ENCODE measurements at regions not wholly inside any gene's neighbourhood (a gene's known extent, or its start where the extent isn't known, plus 50 kb on each side); places are given as distances from the start of the nearest gene placed in this dataset.

DNA sequence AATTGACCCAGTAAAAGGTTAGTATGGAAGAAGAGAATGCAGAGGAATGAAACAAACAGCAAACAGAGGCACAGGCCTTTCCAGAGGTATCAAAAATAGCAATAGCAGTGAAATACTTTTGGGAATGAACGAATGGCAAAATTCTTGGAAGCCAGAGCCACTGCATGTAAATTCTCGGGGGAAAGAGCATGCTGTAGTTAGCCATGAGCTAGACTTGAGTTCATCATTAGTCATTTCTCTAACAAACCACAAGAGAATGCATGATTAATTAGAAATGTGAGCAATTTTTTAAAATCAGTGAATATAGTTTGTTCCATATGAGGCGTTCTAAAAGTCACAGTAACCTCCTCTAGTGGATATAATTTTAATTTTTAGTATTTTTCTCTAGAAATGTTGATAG lies 170.3 kb upstream of the PRR16 start (continued):
- TF ChIP-seq, protein P1, sequence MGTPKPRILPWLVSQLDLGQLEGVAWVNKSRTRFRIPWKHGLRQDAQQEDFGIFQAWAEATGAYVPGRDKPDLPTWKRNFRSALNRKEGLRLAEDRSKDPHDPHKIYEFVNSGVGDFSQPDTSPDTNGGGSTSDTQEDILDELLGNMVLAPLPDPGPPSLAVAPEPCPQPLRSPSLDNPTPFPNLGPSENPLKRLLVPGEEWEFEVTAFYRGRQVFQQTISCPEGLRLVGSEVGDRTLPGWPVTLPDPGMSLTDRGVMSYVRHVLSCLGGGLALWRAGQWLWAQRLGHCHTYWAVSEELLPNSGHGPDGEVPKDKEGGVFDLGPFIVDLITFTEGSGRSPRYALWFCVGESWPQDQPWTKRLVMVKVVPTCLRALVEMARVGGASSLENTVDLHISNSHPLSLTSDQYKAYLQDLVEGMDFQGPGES (IDR thresholded peaks at IDR 0.05; ENCODE audit: low read depth, low read length) = no peak

DNA sequence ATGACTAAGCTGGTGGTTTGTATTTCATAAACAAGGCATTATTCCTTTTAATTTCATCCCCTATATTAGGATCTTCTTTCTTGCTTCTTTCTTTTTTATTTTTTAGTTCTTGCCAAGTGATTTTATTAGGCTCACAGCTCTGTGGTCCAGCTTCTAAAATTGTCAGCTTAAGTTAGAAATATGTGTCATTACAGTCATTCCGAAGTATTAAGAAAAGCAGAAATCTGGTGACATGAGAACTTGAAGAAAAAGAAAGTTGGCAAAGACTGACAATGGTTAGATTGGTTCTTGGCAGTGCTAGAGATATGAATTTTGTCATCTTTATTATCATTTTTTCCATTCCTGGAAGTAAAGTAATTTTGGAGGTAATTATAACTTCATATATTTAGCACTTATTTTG lies 166.5 kb upstream of the PRR16 start:
- Histone ChIP-seq H3K9me2 (no peaks in the 10 kb centered on the region), H3K27me3 (ENCODE audit: insufficient read depth) (no peaks in the 10 kb centered on the region), H3K36me3 (replicated peaks in 1 of 2; ENCODE audit: control insufficient read depth in 1 of 2, insufficient read depth in 2 of 2, low read length in 1 of 2) (no peaks in the 10 kb centered on the region), H3K27ac (ENCODE audit: low read depth in 2 of 2, low read length in 1 of 2) (peak overlapping the region in 1 of 2 experiments; percentile 31; a peak in 1 of 4 replicates), H3K9me3 (no peaks in the 10 kb centered on the region), H3K79me2 (ENCODE audit: insufficient read depth) (no peaks in the 10 kb centered on the region), H3K4me3 (ENCODE audit: low read depth in 2 of 2, low read length in 1 of 2) (no peak overlapping the region), H4K20me1 (ENCODE audit: insufficient read depth) (no peaks in the 10 kb centered on the region), H2AFZ (ENCODE audit: low read depth) (peak overlapping the region; percentile 64; the same call in 1 of the 2 replicates), H3K4me1 (ENCODE audit: control insufficient read depth in 1 of 2, insufficient read depth in 2 of 2, low read depth in 1 of 2, low read length in 1 of 2) (peaks cover 0 to 10% of the 10 kb centered on the region in 2 experiments; a peak in 2 of 4 replicates), H3K4me2 (no peak overlapping the region), H3K9ac (no peak overlapping the region), H3F3A (replicated peaks; ENCODE audit: insufficient read depth) (peaks cover 11% of the 10 kb centered on the region)
- ChIA-PET POLR2A (no interaction called here), CTCF (interaction anchor here (0.8 kb wide), 1 partner anchor 95 kb away, joined by 3 read pairs; no protein-coding TSS in a partner anchor)
- 72% methylated on average over 1 of the region's 1 CpG for WGBS (ENCODE audit: low lambda C conversion rate)
- TF ChIP-seq, protein P2, sequence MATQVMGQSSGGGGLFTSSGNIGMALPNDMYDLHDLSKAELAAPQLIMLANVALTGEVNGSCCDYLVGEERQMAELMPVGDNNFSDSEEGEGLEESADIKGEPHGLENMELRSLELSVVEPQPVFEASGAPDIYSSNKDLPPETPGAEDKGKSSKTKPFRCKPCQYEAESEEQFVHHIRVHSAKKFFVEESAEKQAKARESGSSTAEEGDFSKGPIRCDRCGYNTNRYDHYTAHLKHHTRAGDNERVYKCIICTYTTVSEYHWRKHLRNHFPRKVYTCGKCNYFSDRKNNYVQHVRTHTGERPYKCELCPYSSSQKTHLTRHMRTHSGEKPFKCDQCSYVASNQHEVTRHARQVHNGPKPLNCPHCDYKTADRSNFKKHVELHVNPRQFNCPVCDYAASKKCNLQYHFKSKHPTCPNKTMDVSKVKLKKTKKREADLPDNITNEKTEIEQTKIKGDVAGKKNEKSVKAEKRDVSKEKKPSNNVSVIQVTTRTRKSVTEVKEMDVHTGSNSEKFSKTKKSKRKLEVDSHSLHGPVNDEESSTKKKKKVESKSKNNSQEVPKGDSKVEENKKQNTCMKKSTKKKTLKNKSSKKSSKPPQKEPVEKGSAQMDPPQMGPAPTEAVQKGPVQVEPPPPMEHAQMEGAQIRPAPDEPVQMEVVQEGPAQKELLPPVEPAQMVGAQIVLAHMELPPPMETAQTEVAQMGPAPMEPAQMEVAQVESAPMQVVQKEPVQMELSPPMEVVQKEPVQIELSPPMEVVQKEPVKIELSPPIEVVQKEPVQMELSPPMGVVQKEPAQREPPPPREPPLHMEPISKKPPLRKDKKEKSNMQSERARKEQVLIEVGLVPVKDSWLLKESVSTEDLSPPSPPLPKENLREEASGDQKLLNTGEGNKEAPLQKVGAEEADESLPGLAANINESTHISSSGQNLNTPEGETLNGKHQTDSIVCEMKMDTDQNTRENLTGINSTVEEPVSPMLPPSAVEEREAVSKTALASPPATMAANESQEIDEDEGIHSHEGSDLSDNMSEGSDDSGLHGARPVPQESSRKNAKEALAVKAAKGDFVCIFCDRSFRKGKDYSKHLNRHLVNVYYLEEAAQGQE (IDR thresholded peaks at IDR 0.05; ENCODE audit: low read depth, low read length) = no peak
- TF ChIP-seq PBX3 (IDR thresholded peaks at IDR 0.05) = peak; percentile 31; the same call in 1 of the 2 replicates
- no peak for DNase-seq

DNA sequence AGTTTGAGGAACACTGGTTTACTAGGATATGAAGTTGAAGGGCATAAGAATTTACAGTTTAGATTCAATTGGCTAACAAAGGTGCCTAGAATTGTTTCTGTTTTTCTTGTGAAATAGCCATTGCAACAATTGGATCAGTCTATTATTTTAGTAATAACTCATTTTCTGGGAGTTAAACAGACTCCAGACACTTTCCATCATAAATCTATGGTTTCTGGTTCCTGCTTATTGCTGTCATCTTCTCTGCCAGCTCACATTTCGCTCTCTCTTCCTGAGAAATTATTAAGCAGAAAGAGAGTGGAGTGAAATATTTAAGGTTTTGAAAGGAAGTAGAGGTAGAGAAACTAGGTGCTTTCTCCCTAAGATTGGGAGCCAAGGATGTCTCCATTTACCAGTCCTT lies 165.1 kb upstream of the PRR16 start:
- Histone ChIP-seq H4K20me1 (ENCODE audit: insufficient read depth) (no peaks in the 10 kb centered on the region), H3F3A (replicated peaks; ENCODE audit: insufficient read depth) (peaks cover 4% of the 10 kb centered on the region), H3K4me2 (no peak overlapping the region), H3K4me3 (ENCODE audit: low read depth in 2 of 2, low read length in 1 of 2) (no peak overlapping the region), H3K79me2 (ENCODE audit: insufficient read depth) (no peaks in the 10 kb centered on the region), H3K27ac (ENCODE audit: low read depth in 2 of 2, low read length in 1 of 2) (no peak overlapping the region; a peak in 2 of 4 replicates), H3K9me3 (no peaks in the 10 kb centered on the region), H3K36me3 (replicated peaks in 1 of 2; ENCODE audit: control insufficient read depth in 1 of 2, insufficient read depth in 2 of 2, low read length in 1 of 2) (no peaks in the 10 kb centered on the region), H3K9ac (no peak overlapping the region), H3K9me2 (no peaks in the 10 kb centered on the region), H2AFZ (ENCODE audit: low read depth) (no peak overlapping the region), H3K4me1 (ENCODE audit: control insufficient read depth in 1 of 2, insufficient read depth in 2 of 2, low read depth in 1 of 2, low read length in 1 of 2) (peaks cover 0 to 6% of the 10 kb centered on the region in 2 experiments; a peak in 1 of 4 replicates), H3K27me3 (ENCODE audit: insufficient read depth) (no peaks in the 10 kb centered on the region)
- 72% methylated on average over 1 of the region's 1 CpG for WGBS (ENCODE audit: low lambda C conversion rate)
- no peak for TF ChIP-seq RAD21 (IDR thresholded peaks at IDR 0.05; ENCODE audit: low read length)
- TF ChIP-seq ZBTB33 (IDR thresholded peaks at IDR 0.05; ENCODE audit: borderline replicate concordance, low read depth) = no peak
- peak; percentile 21; the same call in 1 of the 2 replicates for TF ChIP-seq TCF12 (IDR thresholded peaks at IDR 0.05)
- TF ChIP-seq PBX3 (IDR thresholded peaks at IDR 0.05) = peak; percentile 42; the same call in 1 of the 2 replicates
- ChIA-PET CTCF (no interaction called here), POLR2A (no interaction called here)
- no peak for DNase-seq
